RWPE2 (cell line): ENCODE measurements at regions not wholly inside any gene's neighbourhood (a gene's known extent, or its start where the extent isn't known, plus 50 kb on each side); places are given as distances from the start of the nearest gene placed in this dataset.
"Not testable (repeated sequence)": the region's sequence is repeated elsewhere in the genome, so short reads cannot be mapped to it uniquely, and the experiment has no call there.

ENCODE experiments used
- ATAC-seq: fragments of 200-7000 bp; cut with Tn5 transposase; 3 replicates; pipeline ENCODE4 v1.9.1; 2021; ENCODE audit warnings: low read depth
- DNase-seq: peaks from one replicate; pipeline ENCODE4 v3.0.0-alpha.2; 2020; ENCODE audit warnings: low spot score
- H3K27ac ChIP-seq: fragments of 450-650 bp; 2 replicates; pipeline ENCODE4 v1.5.1; 2017; ENCODE audit warnings: mild to moderate bottlenecking; ENCODE audit not compliant: poor library complexity, severe bottlenecking
- H3K27me3 ChIP-seq: fragments of 250-450 bp; sonication (Bioruptor Pico); 2 replicates; pipeline ENCODE4 v1.5.1; 2021; ENCODE audit warnings: mild to moderate bottlenecking, moderate library complexity; ENCODE audit not compliant: insufficient read depth, poor library complexity, severe bottlenecking
- H3K36me3 ChIP-seq: fragments of 250-450 bp; sonication (Bioruptor Pico); 2 replicates; pipeline ENCODE4 v1.5.1; 2020; ENCODE audit warnings: low read depth, mild to moderate bottlenecking, moderate library complexity
- H3K4me1 ChIP-seq: fragments of 250-450 bp; sonication (Bioruptor Pico); 2 replicates; pipeline ENCODE4 v1.5.1; 2021; ENCODE audit warnings: mild to moderate bottlenecking, moderate library complexity; ENCODE audit not compliant: insufficient read depth, poor library complexity, severe bottlenecking
- H3K4me3 ChIP-seq: fragments of 250-450 bp; sonication (Bioruptor Pico); 2 replicates; pipeline ENCODE4 v1.5.1; 2021; ENCODE audit warnings: mild to moderate bottlenecking, moderate library complexity; ENCODE audit not compliant: severe bottlenecking
- H3K9me3 ChIP-seq: fragments of 250-450 bp; sonication (Bioruptor Pico); 2 replicates; pipeline ENCODE4 v1.5.1; 2021; ENCODE audit warnings: mild to moderate bottlenecking, moderate library complexity; ENCODE audit not compliant: severe bottlenecking
- TF ChIP-seq, protein P1 (sequence below): fragments of 450-650 bp; IDR thresholded peaks from one replicate; pipeline ENCODE4 v1.5.1; 2017; ENCODE audit warnings: mild to moderate bottlenecking, moderate library complexity; ENCODE audit not compliant: poor library complexity, severe bottlenecking

DNA sequence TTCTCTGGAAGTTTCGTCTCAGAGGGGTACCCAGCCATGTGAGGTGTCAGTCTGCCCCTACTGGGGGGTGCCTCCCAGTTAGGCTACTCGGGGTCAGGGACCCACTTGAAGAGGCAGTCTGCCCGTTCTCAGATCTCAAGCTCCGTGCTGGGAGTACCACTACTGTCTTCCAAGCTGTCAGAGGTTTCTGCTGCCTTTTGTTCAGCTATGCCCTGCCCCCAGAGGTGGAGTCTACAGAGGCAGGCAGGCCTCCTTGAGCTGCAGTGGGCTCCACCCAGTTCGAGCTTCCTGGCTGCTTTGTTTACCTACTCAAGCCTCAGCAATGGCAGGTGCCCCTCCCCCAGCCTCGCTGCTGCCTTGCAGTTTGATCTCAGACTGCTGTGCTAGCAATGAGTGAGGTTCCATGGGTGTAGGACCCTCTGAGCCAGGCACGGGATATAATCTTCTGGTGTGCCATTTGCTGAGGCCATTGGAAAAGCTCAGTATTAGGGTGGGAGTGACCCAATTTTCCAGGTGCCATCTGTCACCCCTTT is 71.0 kb upstream of the SH3GLB1 start:
- not testable (repeated sequence) for H3K9me3 ChIP-seq, H3K36me3 ChIP-seq, H3K27ac ChIP-seq, ATAC-seq, H3K4me3 ChIP-seq, DNase-seq, H3K27me3 ChIP-seq
- peaks cover 19% of the 10 kb centered on the region for H3K4me1 ChIP-seq

DNA sequence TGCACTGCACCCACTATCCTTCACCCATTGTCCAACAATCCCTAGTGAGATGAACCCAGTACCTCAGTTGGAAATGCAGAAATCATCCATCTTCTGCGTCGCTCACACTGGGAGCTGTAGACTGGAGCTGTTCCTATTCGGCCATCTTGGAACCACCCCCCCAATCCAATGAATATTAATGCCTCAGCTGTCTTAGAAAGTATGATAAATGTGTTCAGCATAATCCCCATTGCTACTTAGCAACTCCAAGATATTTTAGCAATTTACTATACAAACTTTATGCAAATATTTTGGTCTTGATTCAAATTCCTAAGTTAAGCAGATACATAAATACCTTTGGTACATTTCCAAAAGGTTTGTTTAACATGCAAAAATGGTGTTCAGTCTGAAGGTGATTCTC is 70.5 kb upstream of the SH3GLB1 start:
- TF ChIP-seq, protein P1, sequence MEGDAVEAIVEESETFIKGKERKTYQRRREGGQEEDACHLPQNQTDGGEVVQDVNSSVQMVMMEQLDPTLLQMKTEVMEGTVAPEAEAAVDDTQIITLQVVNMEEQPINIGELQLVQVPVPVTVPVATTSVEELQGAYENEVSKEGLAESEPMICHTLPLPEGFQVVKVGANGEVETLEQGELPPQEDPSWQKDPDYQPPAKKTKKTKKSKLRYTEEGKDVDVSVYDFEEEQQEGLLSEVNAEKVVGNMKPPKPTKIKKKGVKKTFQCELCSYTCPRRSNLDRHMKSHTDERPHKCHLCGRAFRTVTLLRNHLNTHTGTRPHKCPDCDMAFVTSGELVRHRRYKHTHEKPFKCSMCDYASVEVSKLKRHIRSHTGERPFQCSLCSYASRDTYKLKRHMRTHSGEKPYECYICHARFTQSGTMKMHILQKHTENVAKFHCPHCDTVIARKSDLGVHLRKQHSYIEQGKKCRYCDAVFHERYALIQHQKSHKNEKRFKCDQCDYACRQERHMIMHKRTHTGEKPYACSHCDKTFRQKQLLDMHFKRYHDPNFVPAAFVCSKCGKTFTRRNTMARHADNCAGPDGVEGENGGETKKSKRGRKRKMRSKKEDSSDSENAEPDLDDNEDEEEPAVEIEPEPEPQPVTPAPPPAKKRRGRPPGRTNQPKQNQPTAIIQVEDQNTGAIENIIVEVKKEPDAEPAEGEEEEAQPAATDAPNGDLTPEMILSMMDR = no peak
- Histone ChIP-seq H3K4me1 (peaks cover 19% of the 10 kb centered on the region), H3K4me3 (no peak overlapping the region), H3K9me3 (no peaks in the 10 kb centered on the region), H3K27ac (no peak overlapping the region), H3K27me3 (no peaks in the 10 kb centered on the region), H3K36me3 (peaks cover 3% of the 10 kb centered on the region; the same call in 1 of the 2 replicates)
- ATAC-seq (no peak), DNase-seq (no peak)

DNA sequence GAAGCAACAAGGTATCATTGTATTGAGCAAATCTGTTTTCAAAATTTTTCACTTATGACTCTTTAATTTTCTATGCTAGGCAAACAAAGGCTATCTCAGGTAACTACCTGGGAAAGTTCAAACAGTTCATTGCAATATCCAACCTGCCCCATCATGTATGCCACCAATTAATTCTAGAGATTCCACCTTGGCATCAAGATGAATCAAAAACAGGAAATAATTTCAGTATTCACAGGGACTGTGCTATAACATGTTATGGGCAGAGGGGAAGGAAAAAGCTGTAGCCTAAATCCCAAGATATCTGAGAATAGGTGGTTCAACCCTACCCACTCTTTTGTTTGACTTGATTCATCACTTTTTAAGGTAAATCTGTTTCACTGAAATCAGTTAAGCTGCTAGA is 67.5 kb upstream of the SH3GLB1 start:
- Histone ChIP-seq H3K36me3 (peaks cover 3% of the 10 kb centered on the region; the same call in 1 of the 2 replicates), H3K27ac (peak overlapping the region; percentile 80), H3K4me3 (no peak overlapping the region), H3K27me3 (no peaks in the 10 kb centered on the region), H3K9me3 (no peaks in the 10 kb centered on the region), H3K4me1 (peaks cover 27% of the 10 kb centered on the region)
- ATAC-seq = peak; percentile 91
- TF ChIP-seq, protein P1 = no peak
- DNase-seq = no peak

DNA sequence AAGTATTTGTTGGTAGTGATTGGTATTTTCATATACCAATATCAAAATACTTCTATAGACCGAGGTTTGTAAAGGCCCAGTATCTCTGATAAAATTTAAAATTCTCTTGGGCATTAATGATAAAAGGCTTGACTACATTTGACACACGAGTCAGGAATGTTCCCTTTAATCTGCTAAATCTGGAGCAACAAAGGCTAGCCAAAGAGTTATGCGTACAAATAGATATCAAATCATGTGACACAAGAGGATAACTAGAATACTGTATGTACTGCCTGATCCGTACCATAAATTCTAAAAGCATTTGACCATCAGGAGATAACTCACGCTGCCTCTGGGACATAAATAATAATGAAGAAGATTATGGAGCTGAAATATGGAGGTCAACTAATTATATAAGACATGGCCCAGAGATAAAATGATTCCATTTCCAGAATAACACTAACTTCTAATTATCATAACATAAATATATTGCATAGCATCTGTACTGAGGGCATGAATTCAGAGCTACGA is 64.2 kb upstream of the SH3GLB1 start:
- H3K36me3 ChIP-seq = peaks cover 3% of the 10 kb centered on the region; the same call in 1 of the 2 replicates
- no peak overlapping the region for H3K27ac ChIP-seq
- TF ChIP-seq, protein P1 = no peak
- peaks cover 27% of the 10 kb centered on the region for H3K4me1 ChIP-seq
- peak; percentile 30; the same call in 2 of the 3 replicates for ATAC-seq
- no peaks in the 10 kb centered on the region for H3K9me3 ChIP-seq
- no peak overlapping the region for H3K4me3 ChIP-seq
- no peaks in the 10 kb centered on the region for H3K27me3 ChIP-seq
- DNase-seq = no peak

DNA sequence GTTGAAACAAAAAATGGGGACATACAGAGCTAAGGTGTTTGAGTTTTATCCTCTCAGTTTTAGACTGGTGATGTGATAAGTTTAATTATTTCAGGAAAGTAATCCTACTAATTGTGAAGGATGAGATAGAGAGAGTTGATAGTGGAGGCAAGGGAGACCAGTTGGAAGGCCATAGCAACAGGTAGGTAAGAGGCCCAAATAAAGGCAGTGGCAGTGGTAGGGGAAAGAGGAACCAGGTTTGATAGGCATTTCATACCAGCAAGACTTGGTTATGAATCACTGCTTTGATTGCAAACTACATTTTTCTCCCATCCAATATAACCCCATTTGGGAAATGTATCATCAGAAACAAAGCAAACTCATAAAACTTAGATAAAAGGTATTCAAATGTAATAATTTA is 63.1 kb upstream of the SH3GLB1 start:
- ATAC-seq = peak; percentile 33; the same call in 1 of the 3 replicates

DNA sequence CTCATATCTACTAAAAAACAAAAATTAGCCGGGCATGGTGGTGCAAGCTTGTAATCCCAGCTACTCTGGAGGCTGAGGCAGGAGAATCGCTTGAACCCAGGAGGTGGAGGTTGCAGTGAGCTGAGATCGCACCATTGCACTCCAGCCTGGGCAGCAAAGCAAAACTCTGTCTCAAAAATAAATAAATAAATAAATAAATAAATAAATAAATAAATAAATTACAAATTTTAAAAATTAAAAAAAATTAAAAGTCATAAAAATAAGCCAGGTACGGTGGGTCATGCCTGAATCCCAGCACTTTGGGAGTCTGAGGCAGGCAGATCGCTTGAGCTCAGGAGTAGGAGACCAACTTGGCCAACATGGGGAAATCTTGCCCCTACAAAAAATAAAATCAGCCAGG is 59.7 kb upstream of the SH3GLB1 start:
- not testable (repeated sequence) for H3K4me3 ChIP-seq, H3K9me3 ChIP-seq, DNase-seq, ATAC-seq, H3K27me3 ChIP-seq, H3K27ac ChIP-seq, H3K36me3 ChIP-seq
- H3K4me1 ChIP-seq = peaks cover 17% of the 10 kb centered on the region

More for the DNA sequence above, 63.1 kb upstream of the SH3GLB1 start:
- H3K27ac ChIP-seq = no peak overlapping the region
- no peaks in the 10 kb centered on the region for H3K9me3 ChIP-seq
- no peaks in the 10 kb centered on the region for H3K27me3 ChIP-seq
- no peaks in the 10 kb centered on the region for H3K36me3 ChIP-seq
- DNase-seq = no peak
- H3K4me1 ChIP-seq = peaks cover 22% of the 10 kb centered on the region
- TF ChIP-seq, protein P1 = no peak
- no peak overlapping the region for H3K4me3 ChIP-seq
